DMS53 treated with DMSO at 0.1 percent for 48 hours (cell line): ENCODE measurements at regions not wholly inside any gene's neighbourhood (a gene's known extent, or its start where the extent isn't known, plus 50 kb on each side); places are given as distances from the start of the nearest gene placed in this dataset.
"Not testable (repeated sequence)": the region's sequence is repeated elsewhere in the genome, so short reads cannot be mapped to it uniquely, and the experiment has no call there.

ENCODE experiments used
- DNase-seq: peaks from one replicate; lab custom pipeline; 2025; ENCODE audit not compliant: unreplicated experiment; lab: John Stamatoyannopoulos, UW

- no peak for DNase-seq
Observed at GRCh38 chr17:53496356-53496755, 326.4 kb upstream of the KIF2B start.

- DNase-seq, result no peak
Observed at GRCh38 chr17:53492532-53492931, 330.2 kb upstream of the KIF2B start.

GRCh38 chr17:53490447-53490968 lies 332.2 kb upstream of the KIF2B start:
- DNase-seq, result no peak

GRCh38 chr17:53483704-53484103 lies 339.0 kb upstream of the KIF2B start:
- no peak for DNase-seq

GRCh38 chr17:53475002-53475401 lies 347.7 kb upstream of the KIF2B start:
- no peak for DNase-seq

- DNase-seq, result no peak
Observed at GRCh38 chr17:53472586-53472985, 350.1 kb upstream of the KIF2B start.

- no peak for DNase-seq
Observed at GRCh38 chr17:53471514-53471913, 351.2 kb upstream of the KIF2B start.

- DNase-seq, result no peak
Observed at GRCh38 chr17:53470626-53471025, 352.1 kb upstream of the KIF2B start.

- DNase-seq, result no peak
Observed at GRCh38 chr17:53466733-53467132, 356.0 kb upstream of the KIF2B start.

GRCh38 chr17:53464396-53464795 lies 358.3 kb upstream of the KIF2B start:
- DNase-seq, result not testable (repeated sequence)

- DNase-seq, result no peak
Observed at GRCh38 chr17:53463363-53463762, 359.4 kb upstream of the KIF2B start.

GRCh38 chr17:53462393-53462811 lies 360.3 kb upstream of the KIF2B start:
- no peak for DNase-seq

GRCh38 chr17:53455943-53456342 lies 366.8 kb upstream of the KIF2B start:
- not testable (repeated sequence) for DNase-seq

GRCh38 chr17:53454337-53454736 lies 368.4 kb upstream of the KIF2B start:
- no peak for DNase-seq

GRCh38 chr17:53449324-53449723 lies 373.4 kb upstream of the KIF2B start:
- no peak for DNase-seq

GRCh38 chr17:53428913-53429312 lies 393.8 kb upstream of the KIF2B start:
- DNase-seq, result no peak

- no peak for DNase-seq
Observed at GRCh38 chr17:53426505-53426904, 396.2 kb upstream of the KIF2B start.

- DNase-seq, result no peak
Observed at GRCh38 chr17:53420035-53420641, 402.6 kb upstream of the KIF2B start.

GRCh38 chr17:53409588-53409987 lies 413.1 kb upstream of the KIF2B start:
- no peak for DNase-seq

GRCh38 chr17:53406907-53407306 lies 415.8 kb upstream of the KIF2B start:
- no peak for DNase-seq

- no peak for DNase-seq
Observed at GRCh38 chr17:53391197-53391596, 431.5 kb upstream of the KIF2B start.

- DNase-seq, result no peak
Observed at GRCh38 chr17:53390575-53390974, 432.2 kb upstream of the KIF2B start.

- DNase-seq, result no peak
Observed at GRCh38 chr17:53387745-53388144, 435.0 kb upstream of the KIF2B start.
